Upper lobe of left lung (tissue), 4 donors: ENCODE measurements at regions not wholly inside any gene's neighbourhood (a gene's known extent, or its start where the extent isn't known, plus 50 kb on each side); places are given as distances from the start of the nearest gene placed in this dataset.

Experiments
- POLR2A ChIP-seq, 4 donors: fragments of 450-650 bp; IDR thresholded peaks; one replicate each; pipeline ENCODE4 v1.5.1; 2016 to 2017; ENCODE audit warnings: antibody characterized with exemption in 4 of 4, mild to moderate bottlenecking in 2 of 4
- POLR2AphosphoS5 ChIP-seq, 2 donors: sonication (generic); formaldehyde crosslinking; IDR thresholded peaks; one replicate each; pipeline ENCODE4 v1.5.1; 2017; ENCODE audit warnings: antibody characterized with exemption in 2 of 2
- TF ChIP-seq, protein P1 (sequence below), 6 experiments: fragments of 450-650 bp in 4 of 6; fragments of 200-600 bp in 2 of 6; sonication (generic) in 2 of 6; IDR thresholded peaks; one replicate each; pipeline ENCODE4 v1.5.1; 2016 to 2019; ENCODE audit warnings: antibody characterized with exemption in 6 of 6

GRCh38 chr7:119408596-119408995, 864.4 kb upstream of the KCND2 start:
- TF ChIP-seq, protein P1, sequence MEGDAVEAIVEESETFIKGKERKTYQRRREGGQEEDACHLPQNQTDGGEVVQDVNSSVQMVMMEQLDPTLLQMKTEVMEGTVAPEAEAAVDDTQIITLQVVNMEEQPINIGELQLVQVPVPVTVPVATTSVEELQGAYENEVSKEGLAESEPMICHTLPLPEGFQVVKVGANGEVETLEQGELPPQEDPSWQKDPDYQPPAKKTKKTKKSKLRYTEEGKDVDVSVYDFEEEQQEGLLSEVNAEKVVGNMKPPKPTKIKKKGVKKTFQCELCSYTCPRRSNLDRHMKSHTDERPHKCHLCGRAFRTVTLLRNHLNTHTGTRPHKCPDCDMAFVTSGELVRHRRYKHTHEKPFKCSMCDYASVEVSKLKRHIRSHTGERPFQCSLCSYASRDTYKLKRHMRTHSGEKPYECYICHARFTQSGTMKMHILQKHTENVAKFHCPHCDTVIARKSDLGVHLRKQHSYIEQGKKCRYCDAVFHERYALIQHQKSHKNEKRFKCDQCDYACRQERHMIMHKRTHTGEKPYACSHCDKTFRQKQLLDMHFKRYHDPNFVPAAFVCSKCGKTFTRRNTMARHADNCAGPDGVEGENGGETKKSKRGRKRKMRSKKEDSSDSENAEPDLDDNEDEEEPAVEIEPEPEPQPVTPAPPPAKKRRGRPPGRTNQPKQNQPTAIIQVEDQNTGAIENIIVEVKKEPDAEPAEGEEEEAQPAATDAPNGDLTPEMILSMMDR (IDR thresholded peaks at IDR 0.05) = no peak
- TF ChIP-seq POLR2A (IDR thresholded peaks at IDR 0.05) (no peak), POLR2AphosphoS5 (IDR thresholded peaks at IDR 0.05) (no peak)
